Ectodermal cell (in vitro differentiated cells): ENCODE measurements at regions not wholly inside any gene's neighbourhood (a gene's known extent, or its start where the extent isn't known, plus 50 kb on each side); places are given as distances from the start of the nearest gene placed in this dataset.

ENCODE experiments used
- H3K27ac ChIP-seq: 2 replicates; pipeline ENCODE4 v1.7.0; 2013; ENCODE audit warnings: mild to moderate bottlenecking, low read depth, low read length; ENCODE audit not compliant: insufficient read depth, poor library complexity, severe bottlenecking
- H3K27me3 ChIP-seq: 2 replicates; pipeline ENCODE4 v1.7.0; 2013; ENCODE audit warnings: mild to moderate bottlenecking, low read length; ENCODE audit not compliant: insufficient read depth, control insufficient read depth, poor library complexity, severe bottlenecking
- H3K36me3 ChIP-seq: one replicate; pipeline ENCODE4 v1.7.0; 2013; ENCODE audit warnings: low read length; ENCODE audit not compliant: control insufficient read depth, insufficient read depth
- H3K4me1 ChIP-seq: one replicate; pipeline ENCODE4 v1.7.0; 2013; ENCODE audit warnings: low read length; ENCODE audit not compliant: control insufficient read depth, insufficient read depth
- H3K4me3 ChIP-seq: 2 replicates; pipeline ENCODE4 v1.7.0; 2013; ENCODE audit warnings: low read depth, low read length, control low read depth; ENCODE audit not compliant: insufficient read depth
- H3K9me3 ChIP-seq: 2 replicates; pipeline ENCODE4 v1.7.0; 2013; ENCODE audit warnings: mild to moderate bottlenecking, low read length, moderate library complexity; ENCODE audit not compliant: control insufficient read depth
- WGBS, 2 experiments: methylation state at CpG; one replicate each; pipeline ENCODE4 v1.1.7; 2013; ENCODE audit warnings: missing lambda C conversion rate in 2 of 2; 5-methylcytosine and 5-hydroxymethylcytosine counted together

DNA sequence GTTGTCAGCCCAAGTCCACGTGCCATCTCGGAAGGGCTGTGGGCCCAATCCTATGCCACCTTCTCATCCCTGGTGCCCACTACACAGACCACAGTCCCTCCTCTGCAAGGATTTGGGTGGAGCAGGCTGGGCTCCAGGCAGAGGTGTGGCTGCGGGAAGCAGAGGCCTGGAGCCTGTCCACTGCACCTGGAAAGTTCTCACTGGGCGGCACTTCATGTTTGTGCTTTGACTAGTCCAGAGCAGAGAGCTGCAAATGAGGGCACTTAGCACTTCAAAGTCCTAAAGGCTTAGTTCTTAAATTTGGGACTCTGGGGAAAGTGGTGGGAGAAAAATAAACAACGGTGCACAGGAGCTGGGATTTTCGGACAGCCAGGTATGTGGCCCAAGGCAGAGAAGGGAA, 308.9 kb upstream of the POU3F3 start:
- Histone ChIP-seq H3K36me3 (no peaks in the 10 kb centered on the region), H3K4me1 (no peaks in the 10 kb centered on the region), H3K27ac (no peak overlapping the region), H3K27me3 (no peaks in the 10 kb centered on the region), H3K9me3 (no peaks in the 10 kb centered on the region), H3K4me3 (no peak overlapping the region)
- 95 to 97% methylated on average over 6 of the region's 6 CpGs for WGBS, 2 experiments

DNA sequence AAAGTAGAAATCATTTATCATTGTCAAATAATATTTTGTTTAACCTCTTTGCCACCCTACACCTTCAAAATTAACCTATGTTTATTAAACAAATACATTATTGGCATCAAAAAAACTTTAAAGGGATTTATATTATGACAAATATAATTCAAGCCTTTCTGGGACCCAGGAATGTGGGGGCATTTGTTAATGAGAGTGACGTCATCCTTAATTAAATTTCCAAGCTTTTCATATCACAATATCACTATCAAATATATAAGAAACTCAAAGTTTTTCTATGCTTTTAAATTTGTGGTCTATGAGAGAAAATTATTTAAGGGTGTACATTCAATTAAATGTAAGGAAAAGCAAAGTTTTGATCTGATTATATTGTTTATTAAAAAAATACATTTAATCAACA, 307.4 kb upstream of the POU3F3 start:
- no peaks in the 10 kb centered on the region for H3K9me3 ChIP-seq
- no peak overlapping the region for H3K4me3 ChIP-seq
- H3K36me3 ChIP-seq, result no peaks in the 10 kb centered on the region
- no CpG with 5 or more reads among the region's 1 CpG for WGBS, 2 experiments
- no peaks in the 10 kb centered on the region for H3K4me1 ChIP-seq
- no peaks in the 10 kb centered on the region for H3K27me3 ChIP-seq
- no peak overlapping the region for H3K27ac ChIP-seq

DNA sequence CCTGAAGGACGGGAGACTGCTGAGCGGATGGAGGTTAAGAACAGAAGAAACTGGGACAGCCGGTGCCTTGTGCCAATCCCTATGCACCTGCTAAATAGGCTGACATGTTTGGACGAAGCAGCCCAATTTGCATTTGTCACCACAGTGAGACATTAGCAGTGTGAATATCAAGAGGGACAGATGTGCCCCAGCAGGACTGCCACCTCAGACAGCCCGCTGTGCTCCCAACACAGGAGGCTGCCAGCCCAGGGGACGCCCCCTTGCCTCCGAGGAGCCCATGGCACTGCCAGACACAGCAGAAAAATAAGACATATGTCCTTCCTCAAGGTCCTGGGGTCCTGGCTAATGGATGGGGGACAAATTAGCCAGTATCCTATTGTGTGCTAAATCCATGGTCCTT, 306.7 kb upstream of the POU3F3 start:
- H3K4me3 ChIP-seq, result no peak overlapping the region
- WGBS, 2 experiments, result 90 to 93% methylated on average over 7 of the region's 7 CpGs
- H3K4me1 ChIP-seq, result no peaks in the 10 kb centered on the region
- no peaks in the 10 kb centered on the region for H3K27me3 ChIP-seq
- no peak overlapping the region for H3K27ac ChIP-seq
- no peaks in the 10 kb centered on the region for H3K9me3 ChIP-seq
- no peaks in the 10 kb centered on the region for H3K36me3 ChIP-seq

DNA sequence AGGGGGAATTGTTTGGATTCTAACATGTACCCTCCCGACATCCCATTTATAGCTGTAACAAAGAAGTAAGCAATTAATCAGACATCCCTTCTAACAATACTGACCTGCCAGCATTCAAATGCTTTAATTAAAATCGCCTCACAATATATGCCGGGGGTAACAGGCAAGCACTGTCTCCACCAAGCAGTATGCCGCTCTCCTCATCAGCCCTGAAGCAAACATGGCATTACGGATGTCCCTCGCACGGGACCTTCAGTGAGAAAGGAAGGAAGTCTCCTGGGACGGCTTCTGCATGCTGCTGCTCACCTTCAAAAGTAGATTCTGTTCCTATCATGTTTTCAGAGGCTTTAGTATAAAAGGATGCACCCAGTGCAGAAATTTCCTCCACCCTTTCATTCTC, 292.7 kb upstream of the POU3F3 start:
- WGBS, 2 experiments, result 90% methylated on average over 8 of the region's 8 CpGs
- H3K27ac ChIP-seq, result no peak overlapping the region
- H3K4me3 ChIP-seq, result no peak overlapping the region
- H3K9me3 ChIP-seq, result no peaks in the 10 kb centered on the region
- no peaks in the 10 kb centered on the region for H3K27me3 ChIP-seq
- no peaks in the 10 kb centered on the region for H3K4me1 ChIP-seq
- H3K36me3 ChIP-seq, result no peaks in the 10 kb centered on the region

DNA sequence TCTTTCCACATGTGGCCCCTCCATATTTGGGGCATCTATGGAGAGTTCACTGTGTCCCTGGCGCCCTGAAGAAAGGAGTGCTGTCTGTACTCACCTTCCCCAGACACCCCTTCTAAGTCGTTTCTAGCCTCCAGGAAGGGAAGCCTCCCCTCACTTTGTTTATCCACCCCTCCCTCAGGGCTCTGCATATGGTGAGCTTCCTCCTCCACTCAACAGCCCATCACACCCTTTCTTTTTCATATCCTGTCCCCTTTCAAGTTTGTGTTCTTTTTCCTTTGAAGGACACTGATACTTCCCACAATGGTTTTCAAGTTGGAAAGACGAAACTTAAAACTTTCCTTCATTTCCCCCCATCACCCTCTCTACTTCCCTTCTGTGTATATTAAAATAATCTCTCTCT, 291.4 kb upstream of the POU3F3 start:
- Histone ChIP-seq H3K4me3 (no peak overlapping the region), H3K4me1 (no peaks in the 10 kb centered on the region), H3K27me3 (no peaks in the 10 kb centered on the region), H3K27ac (no peak overlapping the region), H3K9me3 (no peaks in the 10 kb centered on the region), H3K36me3 (no peaks in the 10 kb centered on the region)
- WGBS, 2 experiments, result 60 to 66% methylated on average over 3 of the region's 3 CpGs

DNA sequence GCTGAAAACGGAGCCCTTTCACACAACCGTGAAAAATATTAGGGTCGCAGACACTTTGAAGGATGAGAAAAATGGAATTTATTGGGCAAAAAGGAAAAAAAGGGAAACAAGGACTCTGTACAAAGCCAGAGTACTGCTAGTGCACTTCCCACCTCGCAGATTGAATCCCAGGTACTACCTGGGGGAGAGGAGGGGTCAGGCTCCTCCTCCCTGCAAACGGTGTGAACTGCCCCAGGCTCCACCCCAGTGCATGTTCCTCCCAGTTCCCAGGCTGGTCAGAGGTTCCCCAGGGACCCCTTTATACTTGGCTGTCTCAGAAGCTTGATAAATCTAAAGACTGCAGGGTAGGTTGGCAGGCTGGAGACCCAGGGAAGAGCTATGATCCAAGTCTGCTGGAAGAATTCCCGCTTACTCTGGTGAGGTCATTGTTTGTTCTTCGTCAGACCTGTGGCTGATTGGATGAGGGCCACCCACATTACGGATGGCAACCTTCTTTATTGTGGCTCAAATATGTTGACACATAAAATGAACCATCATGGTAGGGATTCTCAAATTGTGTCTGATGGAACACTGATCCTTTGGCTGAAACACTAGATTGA, 290.4 kb upstream of the POU3F3 start:
- H3K36me3 ChIP-seq, result no peaks in the 10 kb centered on the region
- WGBS, 2 experiments, result 87 to 90% methylated on average over 8 of the region's 8 CpGs
- no peaks in the 10 kb centered on the region for H3K27me3 ChIP-seq
- no peak overlapping the region for H3K27ac ChIP-seq
- H3K4me3 ChIP-seq, result no peak overlapping the region
- H3K9me3 ChIP-seq, result no peaks in the 10 kb centered on the region
- H3K4me1 ChIP-seq, result no peaks in the 10 kb centered on the region

DNA sequence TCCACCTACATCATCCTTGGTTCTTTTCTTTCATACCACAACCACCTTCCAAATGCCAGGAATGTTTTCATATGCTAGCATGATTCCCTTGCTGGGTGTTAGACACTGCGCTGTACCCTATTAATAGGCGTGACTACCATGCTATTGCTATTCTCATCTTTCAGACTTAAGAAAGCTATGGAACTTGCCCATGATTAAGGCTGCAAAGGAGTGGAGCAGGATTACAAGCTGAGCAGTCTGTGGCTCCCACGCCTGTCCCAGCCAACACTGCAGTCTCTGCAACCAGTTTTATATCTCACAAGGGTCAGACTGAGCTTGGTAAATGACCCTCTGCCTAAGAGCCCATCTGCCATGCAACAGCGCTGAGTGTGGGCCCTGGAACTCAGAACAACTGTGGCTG, 285.7 kb upstream of the POU3F3 start:
- Histone ChIP-seq H3K9me3 (no peaks in the 10 kb centered on the region), H3K36me3 (no peaks in the 10 kb centered on the region), H3K4me1 (no peaks in the 10 kb centered on the region), H3K27ac (no peak overlapping the region), H3K27me3 (no peaks in the 10 kb centered on the region), H3K4me3 (no peak overlapping the region)
- WGBS, 2 experiments, result 93 to 97% methylated on average over 4 of the region's 4 CpGs

DNA sequence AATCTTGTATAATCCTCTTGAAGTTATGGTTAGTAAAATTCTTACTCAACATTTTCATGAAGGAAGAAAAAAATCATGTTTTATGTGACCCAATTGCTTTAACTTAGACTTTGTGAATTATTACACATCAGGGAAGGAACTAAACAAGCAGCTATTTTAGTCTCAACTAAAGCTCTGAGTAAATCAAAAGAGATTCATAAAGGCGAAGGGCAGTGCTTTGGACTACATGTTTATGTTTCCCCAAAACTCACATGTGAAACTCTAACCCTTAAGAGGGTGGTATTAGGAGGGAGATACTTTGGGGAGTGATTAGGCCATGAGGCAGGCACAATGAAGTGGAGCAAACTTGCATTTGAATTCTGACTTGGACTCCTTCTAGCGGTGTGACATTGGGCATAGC, 283.7 kb upstream of the POU3F3 start:
- WGBS, 2 experiments, result 88 to 98% methylated on average over 2 of the region's 2 CpGs

DNA sequence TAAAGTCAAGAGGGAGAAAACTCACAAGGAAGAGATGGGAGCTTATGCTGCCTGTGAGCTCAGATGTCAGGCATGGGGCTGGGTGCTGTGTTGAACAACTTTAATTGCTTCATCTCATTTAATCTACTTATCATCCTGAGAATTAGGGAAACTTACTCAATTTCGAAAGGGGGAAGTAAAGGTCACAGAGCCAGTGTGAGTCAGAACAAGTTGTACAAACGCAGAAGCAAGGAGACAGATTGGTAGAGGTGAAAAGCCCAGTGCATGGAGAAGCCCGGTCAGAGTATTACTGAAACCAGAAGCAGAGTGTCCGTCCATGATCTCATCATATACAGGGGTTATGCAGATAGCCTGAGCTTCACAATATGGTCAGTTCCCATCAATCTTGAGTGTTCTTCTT, 281.1 kb upstream of the POU3F3 start:
- H3K9me3 ChIP-seq, result no peaks in the 10 kb centered on the region
- no peaks in the 10 kb centered on the region for H3K27me3 ChIP-seq
- no peaks in the 10 kb centered on the region for H3K36me3 ChIP-seq
- H3K4me3 ChIP-seq, result no peak overlapping the region
- no peak overlapping the region for H3K27ac ChIP-seq
- peaks cover 5% of the 10 kb centered on the region for H3K4me1 ChIP-seq
- 92 to 95% methylated on average over 4 of the region's 4 CpGs for WGBS, 2 experiments

More for the DNA sequence above, 283.7 kb upstream of the POU3F3 start:
- H3K27me3 ChIP-seq, result no peaks in the 10 kb centered on the region
- no peaks in the 10 kb centered on the region for H3K9me3 ChIP-seq
- no peak overlapping the region for H3K4me3 ChIP-seq
- H3K4me1 ChIP-seq, result peaks cover 5% of the 10 kb centered on the region
- H3K27ac ChIP-seq, result no peak overlapping the region
- no peaks in the 10 kb centered on the region for H3K36me3 ChIP-seq

DNA sequence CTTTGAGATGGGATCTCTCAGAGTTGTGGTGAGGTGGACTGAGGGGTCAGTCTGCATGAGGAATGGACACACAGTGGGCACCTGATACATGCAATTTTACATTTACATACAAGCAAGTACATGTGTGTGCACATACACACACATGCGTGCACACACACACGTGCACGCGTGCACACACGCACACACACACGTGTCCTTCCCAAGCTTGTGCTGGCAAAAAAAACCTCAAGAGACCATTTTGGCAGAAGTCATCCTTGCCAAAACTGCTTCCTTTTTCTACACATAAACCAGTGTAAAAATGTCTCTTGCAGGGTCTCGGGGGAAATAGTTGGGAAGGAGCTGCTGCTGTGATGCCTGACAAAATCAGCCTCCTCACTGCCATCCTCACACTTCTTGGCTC, 279.5 kb upstream of the POU3F3 start:
- H3K27ac ChIP-seq, result no peak overlapping the region
- no peaks in the 10 kb centered on the region for H3K27me3 ChIP-seq
- 85 to 89% methylated on average over 7 of the region's 7 CpGs for WGBS, 2 experiments
- no peak overlapping the region for H3K4me3 ChIP-seq
- peaks cover 5% of the 10 kb centered on the region for H3K4me1 ChIP-seq
- no peaks in the 10 kb centered on the region for H3K36me3 ChIP-seq
- no peaks in the 10 kb centered on the region for H3K9me3 ChIP-seq

DNA sequence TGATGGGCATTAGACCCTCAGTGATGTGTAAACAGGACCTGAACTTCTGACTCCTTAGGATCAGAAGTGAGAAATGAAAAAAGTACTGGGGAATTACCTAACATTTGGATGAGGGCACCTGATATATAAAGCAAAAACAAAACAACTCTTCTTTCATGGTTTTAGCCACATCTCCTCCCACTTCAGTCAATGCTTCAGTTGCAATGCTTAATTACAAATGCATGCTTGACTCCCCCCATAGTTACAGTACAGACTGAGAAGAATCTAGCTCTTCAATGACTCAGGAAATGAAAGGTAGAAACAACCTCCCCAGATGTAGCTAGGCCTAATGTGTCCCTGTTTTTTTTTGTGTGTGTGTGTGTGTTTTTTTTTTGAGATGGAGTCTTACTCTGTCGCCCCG, 276.8 kb upstream of the POU3F3 start:
- Histone ChIP-seq H3K27ac (no peak overlapping the region), H3K4me3 (no peak overlapping the region), H3K27me3 (no peaks in the 10 kb centered on the region), H3K4me1 (peaks cover 6% of the 10 kb centered on the region), H3K36me3 (no peaks in the 10 kb centered on the region), H3K9me3 (no peaks in the 10 kb centered on the region)
- WGBS, 2 experiments, result 94 to 100% methylated on average over 2 of the region's 2 CpGs
